GM18951 (cell line): ENCODE measurements at regions not wholly inside any gene's neighbourhood (a gene's known extent, or its start where the extent isn't known, plus 50 kb on each side); places are given as distances from the start of the nearest gene placed in this dataset.

Source experiments
- POLR2A ChIP-seq: IDR thresholded peaks from 4 replicates; pipeline ENCODE4 v1.6.1; 2011; ENCODE audit warnings: mild to moderate bottlenecking; ENCODE audit not compliant: insufficient read length, insufficient read depth; ENCODE audit errors: extremely low read depth
- in situ Hi-C: fragments of 300-500 bp; cut with MboI; formaldehyde crosslinking; loops from one replicate; pipeline ENCODE4 v1.12.0; 2022; ENCODE audit warnings: low sequenced_read_pairs, mixed read lengths, inconsistent platforms; ENCODE audit not compliant: unreplicated experiment

- TF ChIP-seq POLR2A = no peak
- in situ Hi-C loops = no loop called here
These were observed 650.5 kb downstream of the GALR1 start for GRCh38 chr18:77899972-77900754.

GRCh38 chr18:77905011-77905410 lies 655.4 kb downstream of the GALR1 start:
- TF ChIP-seq POLR2A = no peak
- in situ Hi-C loops = no loop called here

GRCh38 chr18:77905449-77906055 lies 655.9 kb downstream of the GALR1 start:
- in situ Hi-C loops = no loop called here
- no peak for TF ChIP-seq POLR2A

- in situ Hi-C loops = no loop called here
- TF ChIP-seq POLR2A = no peak
These were observed 656.6 kb downstream of the GALR1 start for GRCh38 chr18:77906103-77906892.

GRCh38 chr18:77910347-77910746 lies 660.7 kb downstream of the GALR1 start:
- no peak for TF ChIP-seq POLR2A
- in situ Hi-C loops = no loop called here

GRCh38 chr18:77911971-77912605 lies 662.4 kb downstream of the GALR1 start:
- TF ChIP-seq POLR2A = no peak
- in situ Hi-C loops = no loop called here

GRCh38 chr18:77918730-77919129 lies 669.1 kb downstream of the GALR1 start:
- no peak for TF ChIP-seq POLR2A
- in situ Hi-C loops = no loop called here

- no peak for TF ChIP-seq POLR2A
- in situ Hi-C loops = no loop called here
These were observed 670.3 kb downstream of the GALR1 start for GRCh38 chr18:77919923-77920322.

GRCh38 chr18:77935342-77935741 lies 685.7 kb downstream of the GALR1 start:
- no peak for TF ChIP-seq POLR2A
- in situ Hi-C loops = no loop called here

- in situ Hi-C loops = no loop called here
- no peak for TF ChIP-seq POLR2A
These were observed 690.9 kb downstream of the GALR1 start for GRCh38 chr18:77940566-77940965.

GRCh38 chr18:77944533-77944932 lies 694.9 kb downstream of the GALR1 start:
- no peak for TF ChIP-seq POLR2A
- in situ Hi-C loops = no loop called here

- no peak for TF ChIP-seq POLR2A
- in situ Hi-C loops = no loop called here
These were observed 698.9 kb downstream of the GALR1 start for GRCh38 chr18:77948567-77948966.

- no peak for TF ChIP-seq POLR2A
- in situ Hi-C loops = no loop called here
These were observed 699.8 kb downstream of the GALR1 start for GRCh38 chr18:77949355-77949973.
